ENCODE measurements at regions not wholly inside any gene's neighbourhood (a gene's known extent, or its start where the extent isn't known, plus 50 kb on each side); places are given as distances from the start of the nearest gene placed in this dataset.
A peak's percentile ranks its signal among the peaks of the same experiment; 100 is the strongest.

DNA sequence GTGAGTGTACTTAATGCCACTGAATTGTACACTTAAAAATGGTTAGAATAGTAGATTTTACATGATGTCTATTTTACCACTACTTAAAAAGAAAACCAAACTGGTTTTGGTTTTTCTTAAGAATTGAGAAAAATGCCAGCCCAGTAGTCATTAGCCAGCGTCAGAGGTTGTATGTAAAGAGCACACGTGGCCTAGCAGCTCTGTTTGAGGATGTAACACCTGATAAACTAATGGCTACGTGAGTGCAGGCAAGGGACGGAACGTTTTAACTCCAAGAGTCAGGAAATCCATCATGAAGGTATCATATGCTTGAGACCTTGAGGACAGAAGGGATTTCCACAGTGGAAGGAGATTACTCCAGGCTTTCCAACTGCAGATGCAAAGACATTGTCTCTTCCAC is 223.7 kb downstream of the MRPL39 start:
- H3K27me3 ChIP-seq (ENCODE audit: insufficient read depth, low read length) = no peaks in the 10 kb centered on the region

GRCh38 chr21:25381936-25382452 is 225.3 kb downstream of the MRPL39 start:
- Histone ChIP-seq H2AFZ (ENCODE audit: low read length) (no peak overlapping the region), H3K4me3 (ENCODE audit: insufficient read depth, low read length) (no peak overlapping the region), H4K20me1 (ENCODE audit: insufficient read depth, low read length) (no peaks in the 10 kb centered on the region), H3K27me3 (ENCODE audit: insufficient read depth, low read length) (no peaks in the 10 kb centered on the region), H3K27ac (ENCODE audit: low read depth, low read length) (no peak overlapping the region), H3K4me1 (ENCODE audit: insufficient read depth, low read length) (no peaks in the 10 kb centered on the region), H3K9me3 (ENCODE audit: low read depth, low read length) (no peaks in the 10 kb centered on the region), H3K79me2 (ENCODE audit: insufficient read depth, low read length) (no peaks in the 10 kb centered on the region), H3K36me3 (ENCODE audit: insufficient read depth, low read length) (no peaks in the 10 kb centered on the region), H3K4me2 (ENCODE audit: insufficient read depth, low read length) (no peak overlapping the region)
- DNase-seq (ENCODE audit: insufficient read length, low spot score, missing footprints) = no peak
- TF ChIP-seq, protein P1, sequence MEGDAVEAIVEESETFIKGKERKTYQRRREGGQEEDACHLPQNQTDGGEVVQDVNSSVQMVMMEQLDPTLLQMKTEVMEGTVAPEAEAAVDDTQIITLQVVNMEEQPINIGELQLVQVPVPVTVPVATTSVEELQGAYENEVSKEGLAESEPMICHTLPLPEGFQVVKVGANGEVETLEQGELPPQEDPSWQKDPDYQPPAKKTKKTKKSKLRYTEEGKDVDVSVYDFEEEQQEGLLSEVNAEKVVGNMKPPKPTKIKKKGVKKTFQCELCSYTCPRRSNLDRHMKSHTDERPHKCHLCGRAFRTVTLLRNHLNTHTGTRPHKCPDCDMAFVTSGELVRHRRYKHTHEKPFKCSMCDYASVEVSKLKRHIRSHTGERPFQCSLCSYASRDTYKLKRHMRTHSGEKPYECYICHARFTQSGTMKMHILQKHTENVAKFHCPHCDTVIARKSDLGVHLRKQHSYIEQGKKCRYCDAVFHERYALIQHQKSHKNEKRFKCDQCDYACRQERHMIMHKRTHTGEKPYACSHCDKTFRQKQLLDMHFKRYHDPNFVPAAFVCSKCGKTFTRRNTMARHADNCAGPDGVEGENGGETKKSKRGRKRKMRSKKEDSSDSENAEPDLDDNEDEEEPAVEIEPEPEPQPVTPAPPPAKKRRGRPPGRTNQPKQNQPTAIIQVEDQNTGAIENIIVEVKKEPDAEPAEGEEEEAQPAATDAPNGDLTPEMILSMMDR (IDR thresholded peaks at IDR 0.05; ENCODE audit: extremely low read depth, low read depth, low read length) = no peak

More for the DNA sequence above, 223.7 kb downstream of the MRPL39 start:
- no peak overlapping the region for H3K4me3 ChIP-seq (ENCODE audit: insufficient read depth, low read length)
- TF ChIP-seq, protein P1 (IDR thresholded peaks at IDR 0.05; ENCODE audit: extremely low read depth, low read depth, low read length) = no peak
- H3K27ac ChIP-seq (ENCODE audit: low read depth, low read length) = no peak overlapping the region
- H4K20me1 ChIP-seq (ENCODE audit: insufficient read depth, low read length) = no peaks in the 10 kb centered on the region
- H3K79me2 ChIP-seq (ENCODE audit: insufficient read depth, low read length) = no peaks in the 10 kb centered on the region
- no peak overlapping the region for H3K4me2 ChIP-seq (ENCODE audit: insufficient read depth, low read length)
- no peak for DNase-seq (ENCODE audit: insufficient read length, low spot score, missing footprints)
- no peaks in the 10 kb centered on the region for H3K4me1 ChIP-seq (ENCODE audit: insufficient read depth, low read length)
- no peaks in the 10 kb centered on the region for H3K36me3 ChIP-seq (ENCODE audit: insufficient read depth, low read length)
- no peaks in the 10 kb centered on the region for H3K9me3 ChIP-seq (ENCODE audit: low read depth, low read length)
- peak overlapping the region; percentile 17 for H2AFZ ChIP-seq (ENCODE audit: low read length)

- H2AFZ ChIP-seq (ENCODE audit: low read length) = no peak overlapping the region
- no peaks in the 10 kb centered on the region for H3K79me2 ChIP-seq (ENCODE audit: insufficient read depth, low read length)
- H3K4me2 ChIP-seq (ENCODE audit: insufficient read depth, low read length) = no peak overlapping the region
- TF ChIP-seq, protein P1 (IDR thresholded peaks at IDR 0.05; ENCODE audit: extremely low read depth, low read depth, low read length) = no peak
- no peak for DNase-seq (ENCODE audit: insufficient read length, low spot score, missing footprints)
- peaks cover 13% of the 10 kb centered on the region for H3K4me1 ChIP-seq (ENCODE audit: insufficient read depth, low read length)
- peak overlapping the region; percentile 48 for H3K27ac ChIP-seq (ENCODE audit: low read depth, low read length)
- H4K20me1 ChIP-seq (ENCODE audit: insufficient read depth, low read length) = no peaks in the 10 kb centered on the region
- H3K9me3 ChIP-seq (ENCODE audit: low read depth, low read length) = no peaks in the 10 kb centered on the region
- no peak overlapping the region for H3K4me3 ChIP-seq (ENCODE audit: insufficient read depth, low read length)
- no peaks in the 10 kb centered on the region for H3K36me3 ChIP-seq (ENCODE audit: insufficient read depth, low read length)
- no peaks in the 10 kb centered on the region for H3K27me3 ChIP-seq (ENCODE audit: insufficient read depth, low read length)
These were observed 231.6 kb downstream of the MRPL39 start for GRCh38 chr21:25375675-25376074.

GRCh38 chr21:25373126-25374082 is 233.9 kb downstream of the MRPL39 start:
- H3K27ac ChIP-seq (ENCODE audit: low read depth, low read length) = no peak overlapping the region
- no peaks in the 10 kb centered on the region for H4K20me1 ChIP-seq (ENCODE audit: insufficient read depth, low read length)
- no peaks in the 10 kb centered on the region for H3K36me3 ChIP-seq (ENCODE audit: insufficient read depth, low read length)
- H3K27me3 ChIP-seq (ENCODE audit: insufficient read depth, low read length) = no peaks in the 10 kb centered on the region
- no peak overlapping the region for H3K4me3 ChIP-seq (ENCODE audit: insufficient read depth, low read length)
- no peaks in the 10 kb centered on the region for H3K9me3 ChIP-seq (ENCODE audit: low read depth, low read length)
- no peaks in the 10 kb centered on the region for H3K79me2 ChIP-seq (ENCODE audit: insufficient read depth, low read length)
- TF ChIP-seq, protein P1 (IDR thresholded peaks at IDR 0.05; ENCODE audit: extremely low read depth, low read depth, low read length) = no peak
- H3K4me1 ChIP-seq (ENCODE audit: insufficient read depth, low read length) = peaks cover 29% of the 10 kb centered on the region
- H3K4me2 ChIP-seq (ENCODE audit: insufficient read depth, low read length) = no peak overlapping the region
- DNase-seq (ENCODE audit: insufficient read length, low spot score, missing footprints) = peak; percentile 79
- H2AFZ ChIP-seq (ENCODE audit: low read length) = no peak overlapping the region
